ENCODE measurements at regions not wholly inside any gene's neighbourhood (a gene's known extent, or its start where the extent isn't known, plus 50 kb on each side); places are given as distances from the start of the nearest gene placed in this dataset.

- DNase-seq (ENCODE audit: low read depth) = no peak
Measured at GRCh38 chr10:4688601-4689000, 137.4 kb upstream of the AKR1E2 start.

GRCh38 chr10:4688168-4688567 lies 137.8 kb upstream of the AKR1E2 start:
- no peak for DNase-seq (ENCODE audit: low read depth)

- no peak for DNase-seq (ENCODE audit: low read depth)
Measured at GRCh38 chr10:4687397-4687796, 138.6 kb upstream of the AKR1E2 start.

- no peak for DNase-seq (ENCODE audit: low read depth)
Measured at GRCh38 chr10:4686644-4686996, 139.4 kb upstream of the AKR1E2 start.

- no peak for DNase-seq (ENCODE audit: low read depth)
Measured at GRCh38 chr10:4685904-4686643, 139.9 kb upstream of the AKR1E2 start.

GRCh38 chr10:4685491-4685890 lies 140.5 kb upstream of the AKR1E2 start:
- no peak for DNase-seq (ENCODE audit: low read depth)

- no peak for DNase-seq (ENCODE audit: low read depth)
Measured at GRCh38 chr10:4684434-4684833, 141.6 kb upstream of the AKR1E2 start.

- no peak for DNase-seq (ENCODE audit: low read depth)
Measured at GRCh38 chr10:4683838-4684237, 142.2 kb upstream of the AKR1E2 start.

GRCh38 chr10:4683137-4683536 lies 142.9 kb upstream of the AKR1E2 start:
- no peak for DNase-seq (ENCODE audit: low read depth)

GRCh38 chr10:4678951-4679671 lies 146.9 kb upstream of the AKR1E2 start:
- DNase-seq (ENCODE audit: low read depth) = no peak

- peak; percentile 51 for DNase-seq (ENCODE audit: low read depth)
Measured at GRCh38 chr10:4678023-4678950, 147.7 kb upstream of the AKR1E2 start.

- no peak for DNase-seq (ENCODE audit: low read depth)
Measured at GRCh38 chr10:4677296-4678021, 148.5 kb upstream of the AKR1E2 start.

- DNase-seq (ENCODE audit: low read depth) = no peak
Measured at GRCh38 chr10:4676566-4676965, 149.4 kb upstream of the AKR1E2 start.

GRCh38 chr10:4675808-4676207 lies 150.2 kb upstream of the AKR1E2 start:
- no peak for DNase-seq (ENCODE audit: low read depth)

GRCh38 chr10:4673279-4674040 lies 152.5 kb upstream of the AKR1E2 start:
- no peak for DNase-seq (ENCODE audit: low read depth)

- no peak for DNase-seq (ENCODE audit: low read depth)
Measured at GRCh38 chr10:4672201-4672600, 153.8 kb upstream of the AKR1E2 start.

- no peak for DNase-seq (ENCODE audit: low read depth)
Measured at GRCh38 chr10:4671451-4672145, 154.4 kb upstream of the AKR1E2 start.

- peak; percentile 81 for DNase-seq (ENCODE audit: low read depth)
Measured at GRCh38 chr10:4670737-4671136, 155.3 kb upstream of the AKR1E2 start.

- no peak for DNase-seq (ENCODE audit: low read depth)
Measured at GRCh38 chr10:4669585-4669984, 156.4 kb upstream of the AKR1E2 start.

- DNase-seq (ENCODE audit: low read depth) = peak; percentile 99
Measured at GRCh38 chr10:4663162-4663992, 162.6 kb upstream of the AKR1E2 start.
